MM.1S (cell line): ENCODE measurements at regions not wholly inside any gene's neighbourhood (a gene's known extent, or its start where the extent isn't known, plus 50 kb on each side); places are given as distances from the start of the nearest gene placed in this dataset.

Experiments used
- DNase-seq: peaks from one replicate; pipeline ENCODE4 v3.0.0-alpha.2; 2015
- H2AFZ ChIP-seq: fragments of 300-600 bp; sonication (generic); 2 replicates; pipeline ENCODE4 v1.6.0; 2016; ENCODE audit warnings: antibody characterized with exemption, low read length
- H3F3A ChIP-seq: fragments of 300-600 bp; sonication (generic); 2 replicates; pipeline ENCODE4 v1.6.1; 2016; ENCODE audit warnings: mild to moderate bottlenecking, antibody characterized with exemption, low read length, moderate library complexity, mixed read lengths; ENCODE audit not compliant: insufficient read depth
- H3K27ac ChIP-seq: fragments of 300-600 bp; sonication (generic); 2 replicates; pipeline ENCODE4 v1.5.1; 2016; ENCODE audit warnings: mild to moderate bottlenecking, low read length
- H3K27me3 ChIP-seq: fragments of 300-600 bp; sonication (generic); replicated peaks from 2 replicates; pipeline ENCODE4 v1.6.0; 2016; ENCODE audit warnings: low read length; ENCODE audit not compliant: insufficient read depth
- H3K36me3 ChIP-seq: fragments of 300-600 bp; sonication (generic); replicated peaks from 2 replicates; pipeline ENCODE4 v1.6.1; 2016; ENCODE audit warnings: mild to moderate bottlenecking, low read length, mixed read lengths; ENCODE audit not compliant: insufficient read depth
- H3K4me1 ChIP-seq: fragments of 300-600 bp; sonication (generic); 2 replicates; pipeline ENCODE4 v1.6.1; 2016; ENCODE audit warnings: low read length, mixed read lengths
- H3K4me2 ChIP-seq: fragments of 300-600 bp; sonication (generic); 2 replicates; pipeline ENCODE4 v1.6.0; 2016; ENCODE audit warnings: low read depth, low read length
- H3K4me3 ChIP-seq: fragments of 300-600 bp; sonication (generic); 2 replicates; pipeline ENCODE4 v1.5.1; 2016; ENCODE audit warnings: low read length, mixed read lengths
- H3K79me2 ChIP-seq: fragments of 300-600 bp; sonication (generic); 2 replicates; pipeline ENCODE4 v1.6.1; 2016; ENCODE audit warnings: mixed run types, low read length, mixed read lengths
- H3K9ac ChIP-seq: fragments of 300-600 bp; sonication (generic); 2 replicates; pipeline ENCODE4 v1.6.1; 2016; ENCODE audit warnings: low read length, mixed read lengths
- H3K9me2 ChIP-seq: fragments of 300-600 bp; sonication (generic); replicated peaks from 2 replicates; pipeline ENCODE4 v1.6.1; 2016; ENCODE audit warnings: mild to moderate bottlenecking, low read length, mixed read lengths; ENCODE audit not compliant: insufficient read depth
- H3K9me3 ChIP-seq: fragments of 300-600 bp; sonication (generic); replicated peaks from 2 replicates; pipeline ENCODE4 v1.6.1; 2016; ENCODE audit warnings: mild to moderate bottlenecking, low read length, mixed read lengths; ENCODE audit not compliant: insufficient read depth
- H4K20me1 ChIP-seq: fragments of 300-600 bp; sonication (generic); 2 replicates; pipeline ENCODE4 v1.6.1; 2016; ENCODE audit warnings: mild to moderate bottlenecking, low read length, moderate library complexity, mixed read lengths; ENCODE audit not compliant: insufficient read depth
- EZH2 ChIP-seq: fragments of 300-600 bp; sonication (generic); optimal IDR thresholded peaks from 2 replicates; pipeline ENCODE3; 2017; ENCODE audit warnings: low read depth, mild to moderate bottlenecking, antibody characterized with exemption, low read length, mixed read lengths
- EZH2phosphoT487 ChIP-seq: fragments of 300-600 bp; sonication (generic); IDR thresholded peaks from 2 replicates; pipeline ENCODE4 v1.6.1; 2018; ENCODE audit warnings: antibody characterized with exemption, low read length
- TF ChIP-seq, protein P1 (sequence below): fragments of 300-600 bp; sonication (generic); IDR thresholded peaks from 2 replicates; pipeline ENCODE4 v1.5.1; 2016; ENCODE audit warnings: antibody characterized with exemption, low read length, mixed read lengths

DNA sequence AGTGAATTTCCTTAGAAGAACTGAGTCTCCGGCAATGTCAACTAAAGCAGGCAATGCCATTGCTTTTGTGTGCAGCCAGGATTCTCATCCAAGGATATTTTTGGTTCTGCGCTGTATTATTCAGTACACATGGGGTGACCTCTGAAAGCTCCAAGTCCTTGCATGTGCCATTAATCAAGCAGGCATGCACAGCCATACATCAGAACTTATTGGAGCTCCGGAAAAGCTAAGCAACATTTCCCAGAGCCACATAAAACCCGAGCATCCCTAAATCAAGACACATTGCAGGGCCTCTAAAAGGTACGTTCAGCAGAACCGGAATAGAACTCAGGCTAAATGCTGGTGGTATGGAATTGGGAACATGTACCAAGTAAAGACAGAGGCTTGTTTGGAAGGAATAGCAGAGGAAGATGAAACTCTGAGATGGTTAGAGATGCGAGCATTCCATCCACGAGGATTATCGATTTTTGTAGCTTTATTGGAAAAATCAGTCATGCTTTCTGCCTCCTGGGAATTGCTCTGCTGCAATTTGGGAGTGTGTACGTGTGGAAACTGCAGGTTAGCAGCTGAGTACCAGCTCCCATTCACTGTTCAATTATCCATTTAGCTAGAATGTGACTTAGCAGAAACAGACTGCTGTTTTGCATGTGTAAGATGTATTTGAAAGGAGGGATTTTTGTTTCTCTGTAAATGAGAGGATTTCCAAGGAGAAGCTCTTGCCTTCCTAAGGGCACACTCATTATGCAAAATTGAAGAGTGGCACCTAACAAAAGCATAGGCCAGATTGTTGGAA, 143.7 kb upstream of the WWC1 start:
- H2AFZ ChIP-seq: no peak overlapping the region
- H3K79me2 ChIP-seq: no peaks in the 10 kb centered on the region
- no peaks in the 10 kb centered on the region for H3K36me3 ChIP-seq
- no peak overlapping the region for H3K9ac ChIP-seq
- H3K4me2 ChIP-seq: no peak overlapping the region
- DNase-seq: no peak
- no peaks in the 10 kb centered on the region for H3K9me2 ChIP-seq
- H3K27ac ChIP-seq: no peak overlapping the region
- no peak overlapping the region for H3K4me3 ChIP-seq
- H4K20me1 ChIP-seq: no peaks in the 10 kb centered on the region
- H3K27me3 ChIP-seq: no peaks in the 10 kb centered on the region
- peaks cover 6% of the 10 kb centered on the region; the same call in 1 of the 2 replicates for H3K4me1 ChIP-seq
- H3F3A ChIP-seq: no peaks in the 10 kb centered on the region
- no peaks in the 10 kb centered on the region for H3K9me3 ChIP-seq
- TF ChIP-seq EZH2phosphoT487 (no peak), EZH2 (no peak)
- TF ChIP-seq, protein P1, sequence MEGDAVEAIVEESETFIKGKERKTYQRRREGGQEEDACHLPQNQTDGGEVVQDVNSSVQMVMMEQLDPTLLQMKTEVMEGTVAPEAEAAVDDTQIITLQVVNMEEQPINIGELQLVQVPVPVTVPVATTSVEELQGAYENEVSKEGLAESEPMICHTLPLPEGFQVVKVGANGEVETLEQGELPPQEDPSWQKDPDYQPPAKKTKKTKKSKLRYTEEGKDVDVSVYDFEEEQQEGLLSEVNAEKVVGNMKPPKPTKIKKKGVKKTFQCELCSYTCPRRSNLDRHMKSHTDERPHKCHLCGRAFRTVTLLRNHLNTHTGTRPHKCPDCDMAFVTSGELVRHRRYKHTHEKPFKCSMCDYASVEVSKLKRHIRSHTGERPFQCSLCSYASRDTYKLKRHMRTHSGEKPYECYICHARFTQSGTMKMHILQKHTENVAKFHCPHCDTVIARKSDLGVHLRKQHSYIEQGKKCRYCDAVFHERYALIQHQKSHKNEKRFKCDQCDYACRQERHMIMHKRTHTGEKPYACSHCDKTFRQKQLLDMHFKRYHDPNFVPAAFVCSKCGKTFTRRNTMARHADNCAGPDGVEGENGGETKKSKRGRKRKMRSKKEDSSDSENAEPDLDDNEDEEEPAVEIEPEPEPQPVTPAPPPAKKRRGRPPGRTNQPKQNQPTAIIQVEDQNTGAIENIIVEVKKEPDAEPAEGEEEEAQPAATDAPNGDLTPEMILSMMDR: no peak

DNA sequence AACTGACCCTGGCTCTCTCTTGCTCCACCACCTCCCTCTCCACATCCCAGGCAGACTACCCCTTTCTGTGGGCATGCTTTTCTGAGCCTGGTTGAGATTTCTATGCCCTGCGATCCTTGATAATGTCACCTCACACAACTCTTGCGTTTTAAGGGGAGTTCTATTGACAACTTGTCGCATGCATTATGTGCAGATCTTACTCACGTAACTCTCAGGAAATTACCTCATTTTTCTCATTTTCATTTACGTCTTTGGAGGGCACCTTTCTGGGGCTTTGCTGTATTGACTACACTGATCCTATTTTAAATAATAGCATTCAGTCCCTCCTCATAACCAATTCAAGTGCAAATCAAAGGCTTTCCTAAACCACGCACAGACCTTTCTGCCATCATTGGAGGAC, 140.4 kb upstream of the WWC1 start:
- Histone ChIP-seq H3K9ac (no peak overlapping the region), H3K27me3 (no peaks in the 10 kb centered on the region), H4K20me1 (no peaks in the 10 kb centered on the region), H3K4me2 (no peak overlapping the region), H3K9me3 (no peaks in the 10 kb centered on the region), H3K4me1 (peaks cover 12% of the 10 kb centered on the region; the same call in 1 of the 2 replicates), H3K36me3 (no peaks in the 10 kb centered on the region), H2AFZ (no peak overlapping the region), H3K4me3 (no peak overlapping the region), H3K79me2 (no peaks in the 10 kb centered on the region), H3K9me2 (no peaks in the 10 kb centered on the region), H3K27ac (no peak overlapping the region), H3F3A (no peaks in the 10 kb centered on the region)
- DNase-seq: no peak
- TF ChIP-seq EZH2phosphoT487: no peak

DNA sequence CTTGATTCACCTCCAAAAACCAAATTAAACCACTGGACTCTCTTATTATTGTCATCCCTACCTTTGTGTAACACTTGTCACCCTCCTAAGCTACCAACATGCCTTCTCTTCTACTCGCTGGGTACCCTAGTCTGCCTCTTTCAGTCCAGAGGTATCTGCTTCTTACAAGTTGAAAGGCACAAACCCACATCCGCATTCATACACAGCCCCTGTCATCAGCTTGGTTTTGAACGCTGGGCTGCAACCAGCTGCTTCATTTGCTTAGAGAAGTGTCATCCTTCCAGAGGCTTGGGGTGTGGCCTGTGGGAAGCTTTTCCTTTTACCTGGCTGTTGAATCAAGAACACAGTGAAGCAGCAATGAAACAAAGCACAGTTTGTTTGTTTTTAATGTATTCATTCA, 138.8 kb upstream of the WWC1 start:
- Histone ChIP-seq H3K36me3 (no peaks in the 10 kb centered on the region), H4K20me1 (no peaks in the 10 kb centered on the region), H3K79me2 (no peaks in the 10 kb centered on the region), H3F3A (no peaks in the 10 kb centered on the region), H3K4me1 (peaks cover 12% of the 10 kb centered on the region; the same call in 1 of the 2 replicates), H3K9me2 (no peaks in the 10 kb centered on the region), H2AFZ (no peak overlapping the region), H3K9me3 (no peaks in the 10 kb centered on the region), H3K27ac (no peak overlapping the region), H3K27me3 (no peaks in the 10 kb centered on the region), H3K4me3 (no peak overlapping the region), H3K9ac (no peak overlapping the region), H3K4me2 (no peak overlapping the region)
- DNase-seq: peak; percentile 67
- TF ChIP-seq EZH2 (no peak), EZH2phosphoT487 (no peak)
- TF ChIP-seq, protein P1: no peak

DNA sequence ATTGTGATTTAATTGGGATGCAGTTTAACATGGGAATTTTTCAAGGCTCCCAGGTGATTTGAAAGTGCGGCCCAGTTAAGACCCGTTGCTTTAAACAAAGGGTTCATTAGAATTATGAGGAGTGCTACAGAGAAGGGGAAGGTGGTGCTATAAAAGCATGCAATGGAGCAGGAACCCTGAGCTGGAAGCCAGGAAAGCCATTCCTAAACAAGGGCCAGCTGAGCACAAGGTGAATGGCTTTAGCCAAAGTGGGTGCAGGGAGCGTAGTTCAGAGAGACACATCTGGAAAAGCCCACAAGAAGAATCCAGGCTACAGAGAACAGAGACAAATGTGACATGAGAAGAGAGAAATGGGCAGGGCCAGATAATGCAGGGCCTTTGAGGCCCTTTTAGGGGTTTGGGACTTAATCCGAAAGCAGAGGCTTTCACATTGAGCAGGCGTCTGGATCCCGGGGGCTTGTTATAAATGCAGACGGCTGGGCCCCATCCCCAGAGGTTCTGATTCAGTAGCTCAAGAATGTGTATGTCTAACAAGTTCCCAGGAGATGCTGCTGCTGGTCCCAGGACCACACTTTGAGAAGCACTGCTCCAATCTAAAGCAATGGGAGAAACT, 138.1 kb upstream of the WWC1 start:
- TF ChIP-seq EZH2phosphoT487: no peak
- TF ChIP-seq, protein P1: no peak
- no peak for TF ChIP-seq EZH2
- Histone ChIP-seq H3K36me3 (no peaks in the 10 kb centered on the region), H3K4me3 (no peak overlapping the region), H3K9ac (no peak overlapping the region), H3K9me3 (no peaks in the 10 kb centered on the region), H3K4me2 (no peak overlapping the region), H3K4me1 (peaks cover 12% of the 10 kb centered on the region; the same call in 1 of the 2 replicates), H3K27ac (no peak overlapping the region), H2AFZ (no peak overlapping the region), H3K79me2 (no peaks in the 10 kb centered on the region), H4K20me1 (no peaks in the 10 kb centered on the region), H3K27me3 (no peaks in the 10 kb centered on the region), H3F3A (no peaks in the 10 kb centered on the region), H3K9me2 (no peaks in the 10 kb centered on the region)
- DNase-seq: no peak
